ENCODE measurements at regions not wholly inside any gene's neighbourhood (a gene's known extent, or its start where the extent isn't known, plus 50 kb on each side); places are given as distances from the start of the nearest gene placed in this dataset.
"Not testable (repeated sequence)": the region's sequence is repeated elsewhere in the genome, so short reads cannot be mapped to it uniquely, and the experiment has no call there.

GRCh38 chr4:155037031-155037430, 171.4 kb upstream of the NPY2R start:
- no peak for DNase-seq

GRCh38 chr4:155038459-155038858, 170.0 kb upstream of the NPY2R start:
- no peak for DNase-seq

GRCh38 chr4:155039162-155039561, 169.3 kb upstream of the NPY2R start:
- DNase-seq = no peak

- DNase-seq = no peak
Measured at GRCh38 chr4:155040031-155040430, 168.4 kb upstream of the NPY2R start.

- peak; percentile 16 for DNase-seq
Measured at GRCh38 chr4:155042014-155042413, 166.4 kb upstream of the NPY2R start.

- DNase-seq = not testable (repeated sequence)
Measured at GRCh38 chr4:155044251-155044650, 164.2 kb upstream of the NPY2R start.

GRCh38 chr4:155047755-155048154, 160.7 kb upstream of the NPY2R start:
- DNase-seq = no peak

GRCh38 chr4:155054042-155054441, 154.4 kb upstream of the NPY2R start:
- DNase-seq = not testable (repeated sequence)

- DNase-seq = no peak
Measured at GRCh38 chr4:155060419-155060818, 148.0 kb upstream of the NPY2R start.

GRCh38 chr4:155060873-155061272, 147.6 kb upstream of the NPY2R start:
- no peak for DNase-seq

- DNase-seq = peak; percentile 60
Measured at GRCh38 chr4:155062948-155063347, 145.5 kb upstream of the NPY2R start.

GRCh38 chr4:155064934-155065333, 143.5 kb upstream of the NPY2R start:
- not testable (repeated sequence) for DNase-seq

GRCh38 chr4:155066871-155067270, 141.6 kb upstream of the NPY2R start:
- DNase-seq = no peak

GRCh38 chr4:155071962-155072361, 136.5 kb upstream of the NPY2R start:
- DNase-seq = no peak

GRCh38 chr4:155072417-155072816, 136.0 kb upstream of the NPY2R start:
- DNase-seq = no peak

- no peak for DNase-seq
Measured at GRCh38 chr4:155073852-155074251, 134.6 kb upstream of the NPY2R start.

GRCh38 chr4:155076256-155076785, 132.1 kb upstream of the NPY2R start:
- DNase-seq = no peak

- DNase-seq = no peak
Measured at GRCh38 chr4:155077452-155078229, 130.8 kb upstream of the NPY2R start.

GRCh38 chr4:155079871-155080270, 128.6 kb upstream of the NPY2R start:
- no peak for DNase-seq

- DNase-seq = no peak
Measured at GRCh38 chr4:155081222-155081621, 127.2 kb upstream of the NPY2R start.

- no peak for DNase-seq
Measured at GRCh38 chr4:155085843-155086530, 122.4 kb upstream of the NPY2R start.

GRCh38 chr4:155094201-155094820, 114.1 kb upstream of the NPY2R start:
- DNase-seq = no peak

- no peak for DNase-seq
Measured at GRCh38 chr4:155099231-155099630, 109.2 kb upstream of the NPY2R start.

- DNase-seq = no peak
Measured at GRCh38 chr4:155106629-155107028, 101.8 kb upstream of the NPY2R start.

Data from hematopoietic multipotent progenitor cell treated with erythropoietin and hydrocortisone succinate and interleukin-3 and kit ligand, for 8 days (in vitro differentiated cells).